Upper lobe of left lung (tissue), 6 donors: ENCODE measurements at regions not wholly inside any gene's neighbourhood (a gene's known extent, or its start where the extent isn't known, plus 50 kb on each side); places are given as distances from the start of the nearest gene placed in this dataset.
A peak's percentile ranks its signal among the peaks of the same experiment; 100 is the strongest.

ENCODE experiments used
- ATAC-seq, 2 donors: fragments of 200-7000 bp; cut with Tn5 transposase; one replicate each; pipeline ENCODE4 v1.9.1; 2022; ENCODE audit warnings: mild to moderate bottlenecking in 2 of 2, moderate library complexity in 2 of 2; ENCODE audit not compliant: low FRiP score in 2 of 2
- DNase-seq, 2 donors: peaks; one replicate each; pipeline ENCODE4 v3.0.0-alpha.2; 2019 to 2020
- H3K27ac ChIP-seq, 4 donors: fragments of 200-600 bp; sonication (generic); one replicate each; pipeline ENCODE4 v1.5.1; 2016 to 2019
- H3K27me3 ChIP-seq, 4 donors: fragments of 200-600 bp; sonication (generic); one replicate each; pipeline ENCODE4 v1.5.1; 2017 to 2019
- H3K36me3 ChIP-seq, 4 donors: fragments of 200-600 bp; sonication (generic); one replicate each; pipeline ENCODE4 v1.5.1; 2016 to 2019
- H3K4me1 ChIP-seq, 4 donors: fragments of 200-600 bp; sonication (generic); one replicate each; pipeline ENCODE4 v1.5.1; 2018 to 2019
- H3K4me3 ChIP-seq, 4 donors: fragments of 200-600 bp; sonication (generic); one replicate each; pipeline ENCODE4 v1.5.1; 2017 to 2019; ENCODE audit warnings: mild to moderate bottlenecking in 2 of 4, moderate library complexity in 1 of 4
- H3K9me3 ChIP-seq, 4 donors: fragments of 200-600 bp; sonication (generic); one replicate each; pipeline ENCODE4 v1.5.1; 2018 to 2019
- EP300 ChIP-seq, 4 donors: sonication (generic); formaldehyde crosslinking; IDR thresholded peaks; one replicate each; pipeline ENCODE4 v1.5.1; 2017; ENCODE audit warnings: antibody characterized with exemption in 4 of 4, control low read depth in 2 of 4
- POLR2A ChIP-seq, 4 donors: fragments of 450-650 bp; IDR thresholded peaks; one replicate each; pipeline ENCODE4 v1.5.1; 2016 to 2017; ENCODE audit warnings: antibody characterized with exemption in 4 of 4, mild to moderate bottlenecking in 2 of 4
- POLR2AphosphoS5 ChIP-seq, 2 donors: sonication (generic); formaldehyde crosslinking; IDR thresholded peaks; one replicate each; pipeline ENCODE4 v1.5.1; 2017; ENCODE audit warnings: antibody characterized with exemption in 2 of 2
- WGBS, 2 donors: methylation state at CpG; one replicate each; pipeline ENCODE4 v1.1.5; 2017 to 2018; 5-methylcytosine and 5-hydroxymethylcytosine counted together
- TF ChIP-seq, protein P1 (sequence below), 6 experiments: fragments of 450-650 bp in 4 of 6; fragments of 200-600 bp in 2 of 6; sonication (generic) in 2 of 6; IDR thresholded peaks; one replicate each; pipeline ENCODE4 v1.5.1; 2016 to 2019; ENCODE audit warnings: antibody characterized with exemption in 6 of 6
- donor health status: DM: no; HTN: no; CAD: no; lungs with moderate emphysema.
- donor health status: DM: no; HTN: yes; CAD: no; lungs with severe emphysema.

DNA sequence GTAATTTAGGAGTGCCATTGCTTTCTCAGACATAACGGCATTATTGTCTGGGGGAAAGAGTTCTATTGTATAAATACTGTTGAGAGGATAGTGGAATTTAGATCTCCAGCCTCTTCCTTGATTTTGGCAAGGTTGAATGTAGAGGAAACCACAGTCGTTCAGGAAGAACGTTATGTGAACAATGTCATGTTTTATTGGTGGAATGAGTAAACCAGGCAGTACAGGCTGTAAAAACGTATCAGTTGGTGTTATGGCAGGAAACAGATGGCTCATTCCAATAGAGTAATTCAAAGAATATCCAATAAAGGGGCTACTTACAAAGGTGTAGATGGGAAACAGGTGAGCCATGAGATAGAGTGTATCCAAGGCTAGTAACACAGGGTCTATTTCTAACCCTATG is 123.6 kb upstream of the SLC35B3 start:
- DNase-seq (no peak), ATAC-seq (no peak)
- no peaks in the 10 kb centered on the region for H3K4me1 ChIP-seq
- 45 to 49% methylated on average over 4 of the region's 4 CpGs for WGBS, 2 donors
- no peaks in the 10 kb centered on the region for H3K9me3 ChIP-seq
- H3K36me3 ChIP-seq: no peaks in the 10 kb centered on the region
- no peak overlapping the region for H3K27ac ChIP-seq
- H3K27me3 ChIP-seq: no peaks in the 10 kb centered on the region
- no peak overlapping the region for H3K4me3 ChIP-seq
- TF ChIP-seq POLR2A (IDR thresholded peaks at IDR 0.05): no peak
- no peak for TF ChIP-seq EP300 (IDR thresholded peaks at IDR 0.05)
- no peak for TF ChIP-seq POLR2AphosphoS5 (IDR thresholded peaks at IDR 0.05)
- TF ChIP-seq, protein P1, sequence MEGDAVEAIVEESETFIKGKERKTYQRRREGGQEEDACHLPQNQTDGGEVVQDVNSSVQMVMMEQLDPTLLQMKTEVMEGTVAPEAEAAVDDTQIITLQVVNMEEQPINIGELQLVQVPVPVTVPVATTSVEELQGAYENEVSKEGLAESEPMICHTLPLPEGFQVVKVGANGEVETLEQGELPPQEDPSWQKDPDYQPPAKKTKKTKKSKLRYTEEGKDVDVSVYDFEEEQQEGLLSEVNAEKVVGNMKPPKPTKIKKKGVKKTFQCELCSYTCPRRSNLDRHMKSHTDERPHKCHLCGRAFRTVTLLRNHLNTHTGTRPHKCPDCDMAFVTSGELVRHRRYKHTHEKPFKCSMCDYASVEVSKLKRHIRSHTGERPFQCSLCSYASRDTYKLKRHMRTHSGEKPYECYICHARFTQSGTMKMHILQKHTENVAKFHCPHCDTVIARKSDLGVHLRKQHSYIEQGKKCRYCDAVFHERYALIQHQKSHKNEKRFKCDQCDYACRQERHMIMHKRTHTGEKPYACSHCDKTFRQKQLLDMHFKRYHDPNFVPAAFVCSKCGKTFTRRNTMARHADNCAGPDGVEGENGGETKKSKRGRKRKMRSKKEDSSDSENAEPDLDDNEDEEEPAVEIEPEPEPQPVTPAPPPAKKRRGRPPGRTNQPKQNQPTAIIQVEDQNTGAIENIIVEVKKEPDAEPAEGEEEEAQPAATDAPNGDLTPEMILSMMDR (IDR thresholded peaks at IDR 0.05): no peak

DNA sequence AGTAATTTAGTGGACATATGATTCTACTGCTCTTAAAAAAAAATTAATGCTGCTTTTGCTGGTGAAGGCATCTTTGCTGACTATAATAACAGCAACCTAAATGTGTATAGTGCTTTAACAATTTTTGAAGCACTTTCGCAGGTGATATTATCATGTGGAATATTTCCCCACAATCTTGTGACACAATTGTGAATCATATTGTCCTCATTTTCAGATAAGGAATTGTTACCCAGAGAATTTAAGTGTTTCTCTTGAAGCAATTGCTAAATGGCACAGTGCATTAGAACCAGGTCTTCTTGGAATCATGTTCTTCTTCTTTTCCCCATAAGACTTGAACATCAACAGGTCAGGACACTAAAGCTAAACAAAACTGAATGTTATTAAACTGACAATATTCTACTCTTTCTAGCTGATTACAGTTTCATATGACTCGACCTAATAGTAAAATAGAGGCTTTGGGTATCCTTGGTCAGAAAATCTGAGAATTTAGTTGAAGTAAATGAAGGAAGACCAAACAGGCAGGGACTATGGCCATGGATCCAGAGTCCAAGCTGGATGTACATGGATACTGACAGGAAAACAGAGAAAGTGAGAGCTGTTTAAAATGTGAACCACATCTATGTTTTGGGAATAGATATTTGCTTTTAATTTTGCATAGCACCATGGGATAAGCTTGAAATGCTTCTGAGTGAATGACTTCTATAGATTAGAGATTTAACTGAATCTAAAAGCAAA is 121.8 kb upstream of the SLC35B3 start:
- Histone ChIP-seq H3K4me1 (no peaks in the 10 kb centered on the region), H3K27me3 (no peaks in the 10 kb centered on the region), H3K9me3 (no peaks in the 10 kb centered on the region), H3K4me3 (no peak overlapping the region), H3K27ac (no peak overlapping the region), H3K36me3 (no peaks in the 10 kb centered on the region)
- DNase-seq (no peak), ATAC-seq (no peak)
- TF ChIP-seq, protein P1 (IDR thresholded peaks at IDR 0.05): no peak
- no peak for TF ChIP-seq EP300 (IDR thresholded peaks at IDR 0.05)
- no peak for TF ChIP-seq POLR2AphosphoS5 (IDR thresholded peaks at IDR 0.05)
- TF ChIP-seq POLR2A (IDR thresholded peaks at IDR 0.05): no peak
- 83 to 84% methylated on average over 2 of the region's 2 CpGs for WGBS, 2 donors

DNA sequence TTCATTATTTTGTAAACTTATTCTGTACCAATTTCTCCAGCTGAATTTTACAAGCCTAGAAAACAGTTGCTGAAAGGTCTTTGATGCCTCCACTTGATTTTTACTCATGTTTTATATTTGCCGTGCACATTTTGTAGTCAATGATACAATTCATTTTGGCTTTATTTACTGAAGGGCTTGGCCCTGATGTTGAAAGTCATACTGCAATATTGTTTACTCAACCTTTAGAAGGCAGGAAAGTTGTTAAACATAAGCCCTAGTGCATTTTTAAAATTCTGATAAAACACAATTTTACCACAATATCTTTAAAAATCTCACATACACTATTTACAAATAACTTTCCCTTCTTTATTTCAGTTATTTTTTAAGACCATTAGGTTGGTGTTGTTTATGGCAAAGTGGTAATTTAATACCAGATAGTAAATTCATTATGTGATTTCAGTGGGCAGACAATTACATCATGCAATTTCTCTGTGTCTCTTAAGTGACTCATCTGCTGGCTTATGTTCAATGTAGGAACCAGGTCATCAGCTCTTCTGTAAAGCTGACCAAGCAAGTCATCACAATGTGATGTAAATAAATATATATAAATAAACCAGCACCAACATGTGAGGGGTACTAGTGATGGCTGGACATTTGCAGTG is 121.1 kb upstream of the SLC35B3 start:
- no peak for DNase-seq

DNA sequence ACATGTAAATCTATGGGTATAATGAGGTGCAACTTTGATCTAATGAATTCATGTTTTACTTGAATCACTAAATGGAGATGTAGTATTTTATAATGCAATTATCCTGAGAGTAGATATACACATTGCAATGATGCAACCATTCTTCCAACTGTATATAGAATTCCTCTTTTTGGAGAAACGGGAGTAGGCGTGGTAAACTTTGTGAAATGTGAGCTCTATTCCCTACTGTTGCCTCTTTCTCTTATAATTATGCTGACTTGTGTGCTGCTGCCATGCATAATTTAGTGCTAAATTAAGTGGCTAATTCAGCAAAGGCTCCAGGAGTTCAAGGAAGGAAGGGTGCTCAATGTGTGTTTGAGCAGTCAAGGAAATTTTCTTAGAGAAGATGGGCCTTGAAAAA is 116.6 kb upstream of the SLC35B3 start:
- TF ChIP-seq POLR2A (IDR thresholded peaks at IDR 0.05) (no peak), POLR2AphosphoS5 (IDR thresholded peaks at IDR 0.05) (no peak), EP300 (IDR thresholded peaks at IDR 0.05) (no peak)
- TF ChIP-seq, protein P1 (IDR thresholded peaks at IDR 0.05): no peak
- no peak for DNase-seq
- no peak for ATAC-seq
- no peaks in the 10 kb centered on the region for H3K27me3 ChIP-seq
- no peaks in the 10 kb centered on the region for H3K36me3 ChIP-seq
- H3K27ac ChIP-seq: no peak overlapping the region
- 82 to 87% methylated on average over 2 of the region's 2 CpGs for WGBS, 2 donors
- H3K4me3 ChIP-seq: no peak overlapping the region
- no peaks in the 10 kb centered on the region for H3K4me1 ChIP-seq
- H3K9me3 ChIP-seq: no peaks in the 10 kb centered on the region

More for the DNA sequence above, 121.1 kb upstream of the SLC35B3 start:
- Histone ChIP-seq H3K27ac (no peak overlapping the region), H3K4me1 (no peaks in the 10 kb centered on the region), H3K27me3 (no peaks in the 10 kb centered on the region), H3K36me3 (no peaks in the 10 kb centered on the region), H3K9me3 (no peaks in the 10 kb centered on the region), H3K4me3 (no peak overlapping the region)
- no peak for TF ChIP-seq POLR2AphosphoS5 (IDR thresholded peaks at IDR 0.05)
- no peak for TF ChIP-seq EP300 (IDR thresholded peaks at IDR 0.05)
- TF ChIP-seq, protein P1 (IDR thresholded peaks at IDR 0.05): no peak
- no peak for TF ChIP-seq POLR2A (IDR thresholded peaks at IDR 0.05)
- peak in 1 of 2 donors; percentile 48 for ATAC-seq
- WGBS, 2 donors: 64 to 67% methylated on average over 1 of the region's 1 CpG
